Activated CD4-positive, alpha-beta T cell treated with anti-CD3 and anti-CD28 coated beads for 1 hour (primary cell): ENCODE measurements at regions not wholly inside any gene's neighbourhood (a gene's known extent, or its start where the extent isn't known, plus 50 kb on each side); places are given as distances from the start of the nearest gene placed in this dataset.

ENCODE experiments used
- DNase-seq: peaks from one replicate; pipeline ENCODE4 v3.0.0-alpha.2; 2020

- DNase-seq, result no peak
Observed at GRCh38 chr16:79493911-79494310, 106.6 kb downstream of the MAF start.

- no peak for DNase-seq
Observed at GRCh38 chr16:79492036-79492435, 108.5 kb downstream of the MAF start.

- DNase-seq, result no peak
Observed at GRCh38 chr16:79485020-79485419, 115.5 kb downstream of the MAF start.

GRCh38 chr16:79484237-79484636 lies 116.3 kb downstream of the MAF start:
- no peak for DNase-seq

GRCh38 chr16:79483336-79483735 lies 117.2 kb downstream of the MAF start:
- no peak for DNase-seq

GRCh38 chr16:79482011-79482410 lies 118.5 kb downstream of the MAF start:
- no peak for DNase-seq

GRCh38 chr16:79480929-79481328 lies 119.6 kb downstream of the MAF start:
- DNase-seq, result no peak

- DNase-seq, result no peak
Observed at GRCh38 chr16:79480056-79480455, 120.5 kb downstream of the MAF start.

GRCh38 chr16:79476580-79476979 lies 124.0 kb downstream of the MAF start:
- no peak for DNase-seq

- no peak for DNase-seq
Observed at GRCh38 chr16:79475841-79476240, 124.7 kb downstream of the MAF start.

GRCh38 chr16:79473456-79473855 lies 127.1 kb downstream of the MAF start:
- no peak for DNase-seq

GRCh38 chr16:79472426-79472825 lies 128.1 kb downstream of the MAF start:
- no peak for DNase-seq

GRCh38 chr16:79469999-79470398 lies 130.5 kb downstream of the MAF start:
- DNase-seq, result no peak

- DNase-seq, result no peak
Observed at GRCh38 chr16:79468631-79469030, 131.9 kb downstream of the MAF start.

- DNase-seq, result no peak
Observed at GRCh38 chr16:79468121-79468552, 132.4 kb downstream of the MAF start.

GRCh38 chr16:79466111-79466510 lies 134.4 kb downstream of the MAF start:
- DNase-seq, result no peak

GRCh38 chr16:79463841-79464240 lies 136.7 kb downstream of the MAF start:
- DNase-seq, result no peak

GRCh38 chr16:79456036-79456435 lies 144.5 kb downstream of the MAF start:
- no peak for DNase-seq

GRCh38 chr16:79452671-79453070 lies 147.9 kb downstream of the MAF start:
- DNase-seq, result no peak

GRCh38 chr16:79451196-79451816 lies 149.2 kb downstream of the MAF start:
- no peak for DNase-seq

GRCh38 chr16:79449900-79450299 lies 150.6 kb downstream of the MAF start:
- no peak for DNase-seq

GRCh38 chr16:79449067-79449769 lies 151.3 kb downstream of the MAF start:
- DNase-seq, result no peak

GRCh38 chr16:79444572-79444971 lies 156.0 kb downstream of the MAF start:
- DNase-seq, result no peak

GRCh38 chr16:79439901-79440300 lies 160.6 kb downstream of the MAF start:
- DNase-seq, result no peak
